IMR-90 (cell line): ENCODE measurements at regions not wholly inside any gene's neighbourhood (a gene's known extent, or its start where the extent isn't known, plus 50 kb on each side); places are given as distances from the start of the nearest gene placed in this dataset.

Experiments used
- ATAC-seq: fragments of 200-7000 bp; cut with Tn5 transposase; 2 replicates; pipeline ENCODE4 v1.9.1; 2020; ENCODE audit warnings: low read depth, mild to moderate bottlenecking, moderate library complexity
- BruUV-seq: library from RNA; stranded (reverse); fragments of 400-500 nt; replicated peaks from 2 replicates; lab custom pipeline; 2021; lab: Mats Ljungman, UMichigan
- CTCF ChIA-PET: fragments of 300-600 bp; formaldehyde crosslinking; extraction: SDS; loops from one replicate; lab custom pipeline; 2021; ENCODE audit warnings: antibody characterized with exemption; lab: Yijun Ruan, JAX
- POLR2A ChIA-PET: fragments of 300-600 bp; sonication (Branson Sonifier 250); formaldehyde crosslinking; loops from one replicate; lab custom pipeline; 2022; ENCODE audit warnings: antibody characterized with exemption; ENCODE audit not compliant: unreplicated experiment; lab: Charles Lee
- DNase-seq: peaks from one replicate; pipeline ENCODE4 v3.0.0; 2013
- H2AFZ ChIP-seq: replicated peaks from 2 replicates; pipeline ENCODE3; 2013; ENCODE audit warnings: low read length, mild to moderate bottlenecking; ENCODE audit not compliant: poor library complexity
- H2AK5ac ChIP-seq: 2 replicates; pipeline ENCODE4 v1.6.1; 2013; ENCODE audit warnings: low read depth, low read length, inconsistent platforms
- H2AK9ac ChIP-seq: replicated peaks from 2 replicates; pipeline ENCODE3; 2013; ENCODE audit warnings: mild to moderate bottlenecking, low read depth, low read length, moderate library complexity; ENCODE audit not compliant: poor library complexity
- H2BK120ac ChIP-seq: 2 replicates; pipeline ENCODE4 v1.6.1; 2013; ENCODE audit warnings: low read depth, low read length, inconsistent platforms
- H2BK15ac ChIP-seq: 3 replicates; pipeline ENCODE4 v1.6.1; 2013; ENCODE audit warnings: low read depth, low read length, inconsistent platforms
- H2BK20ac ChIP-seq: 2 replicates; pipeline ENCODE4 v1.6.1; 2013; ENCODE audit warnings: low read depth, mild to moderate bottlenecking, inconsistent platforms, low read length, moderate library complexity
- H2BK5ac ChIP-seq: 2 replicates; pipeline ENCODE4 v1.6.1; 2013; ENCODE audit warnings: mild to moderate bottlenecking, low read depth, low read length, inconsistent platforms; ENCODE audit not compliant: poor library complexity, severe bottlenecking
- H3K14ac ChIP-seq: replicated peaks from 2 replicates; pipeline ENCODE4 v1.6.1; 2013; ENCODE audit warnings: low read depth, low read length, inconsistent platforms
- H3K18ac ChIP-seq: 2 replicates; pipeline ENCODE4 v1.6.1; 2013; ENCODE audit warnings: low read depth, low read length, control low read depth
- H3K23ac ChIP-seq: 2 replicates; pipeline ENCODE4 v1.6.1; 2013; ENCODE audit warnings: low read depth, low read length, inconsistent platforms
- H3K27ac ChIP-seq: 2 replicates; pipeline ENCODE4 v1.5.1; 2013; ENCODE audit warnings: mild to moderate bottlenecking, control low read depth, low read length; ENCODE audit not compliant: insufficient read depth
- H3K27me3 ChIP-seq: 2 replicates; pipeline ENCODE4 v1.6.1; 2013; ENCODE audit warnings: low read length; ENCODE audit not compliant: control insufficient read depth, insufficient read depth
- H3K36me3 ChIP-seq: 2 replicates; pipeline ENCODE4 v1.6.1; 2013; ENCODE audit warnings: low read length, mixed read lengths; ENCODE audit not compliant: control insufficient read depth, insufficient read depth
- H3K4ac ChIP-seq: 2 replicates; pipeline ENCODE4 v1.6.1; 2013; ENCODE audit warnings: low read depth, low read length, inconsistent platforms
- H3K4me1 ChIP-seq: 2 replicates; pipeline ENCODE4 v1.6.1; 2013; ENCODE audit warnings: low read length, mixed read lengths; ENCODE audit not compliant: control insufficient read depth, insufficient read depth
- H3K4me2 ChIP-seq: 2 replicates; pipeline ENCODE4 v1.6.1; 2013; ENCODE audit warnings: low read depth, mild to moderate bottlenecking, control low read depth, low read length, moderate library complexity
- H3K4me3 ChIP-seq: 2 replicates; pipeline ENCODE4 v1.5.1; 2013; ENCODE audit warnings: low read depth, mild to moderate bottlenecking, control low read depth, low read length, moderate library complexity; ENCODE audit not compliant: insufficient read depth
- H3K56ac ChIP-seq: 2 replicates; pipeline ENCODE4 v1.6.1; 2013; ENCODE audit warnings: low read length, inconsistent platforms; ENCODE audit not compliant: insufficient read depth; ENCODE audit errors: extremely low read depth
- H3K79me1 ChIP-seq, 2 experiments: 2 replicates each; pipeline ENCODE4 v1.6.1; 2013; ENCODE audit warnings: low read length in 2 of 2, inconsistent platforms in 1 of 2, low read depth in 1 of 2
- H3K9ac ChIP-seq: 2 replicates; pipeline ENCODE4 v1.6.1; 2013; ENCODE audit warnings: low read depth, low read length, control low read depth
- H3K9me1 ChIP-seq: 2 replicates; pipeline ENCODE4 v1.6.1; 2013; ENCODE audit warnings: low read length, inconsistent platforms; ENCODE audit not compliant: insufficient read depth
- H3K9me3 ChIP-seq: 2 replicates; pipeline ENCODE4 v1.6.1; 2013; ENCODE audit warnings: low read length; ENCODE audit not compliant: control insufficient read depth, insufficient read depth
- H4K20me1 ChIP-seq: 2 replicates; pipeline ENCODE4 v1.6.1; 2013; ENCODE audit warnings: low read length, inconsistent platforms; ENCODE audit not compliant: insufficient read depth
- H4K5ac ChIP-seq: 2 replicates; pipeline ENCODE4 v1.6.1; 2013; ENCODE audit warnings: mild to moderate bottlenecking, low read depth, low read length, control low read depth
- H4K8ac ChIP-seq, 2 experiments: 2 replicates each; pipeline ENCODE4 v1.6.1; 2013; ENCODE audit warnings: low read depth in 2 of 2, low read length in 2 of 2, control low read depth in 1 of 2, inconsistent platforms in 1 of 2
- H4K91ac ChIP-seq: 2 replicates; pipeline ENCODE4 v1.6.1; 2013; ENCODE audit warnings: low read depth, low read length, inconsistent platforms; ENCODE audit not compliant: insufficient read depth
- ELK1 ChIP-seq: fragments of 150-350 bp; IDR thresholded peaks from 2 replicates; pipeline ENCODE4 v1.6.1; 2016; ENCODE audit warnings: low read depth, mild to moderate bottlenecking, low read length, moderate library complexity, borderline replicate concordance
- MAFK ChIP-seq: IDR thresholded peaks from 2 replicates; pipeline ENCODE4 v1.6.1; 2012; ENCODE audit warnings: low read depth, low read length, improper control_type of control experiment
- MAZ ChIP-seq: IDR thresholded peaks from 2 replicates; pipeline ENCODE4 v1.6.1; 2012; ENCODE audit warnings: low read depth, mild to moderate bottlenecking, low read length, improper control_type of control experiment, moderate library complexity, borderline replicate concordance
- NFE2L2 ChIP-seq: fragments of 150-350 bp; IDR thresholded peaks from 2 replicates; pipeline ENCODE4 v1.6.1; 2016; ENCODE audit warnings: low read depth, mild to moderate bottlenecking, low read length
- USF2 ChIP-seq: fragments of 150-350 bp; IDR thresholded peaks from 2 replicates; pipeline ENCODE4 v1.6.1; 2017; ENCODE audit warnings: mild to moderate bottlenecking, antibody characterized with exemption, low read length, low read depth
- WGBS, 2 experiments: methylation state at CpG; one replicate each; pipeline versions ENCODE4 v1.1.5 to v1.1.7; 2013; ENCODE audit warnings: missing lambda C conversion rate in 2 of 2; ENCODE audit not compliant: insufficient read length in 1 of 2; ENCODE audit errors: extremely low coverage in 2 of 2; 5-methylcytosine and 5-hydroxymethylcytosine counted together
- dilution Hi-C: fragments of 300-500 bp; cut with HindIII; formaldehyde crosslinking; loops from one replicate; pipeline ENCODE4 v1.14.3; 2018; ENCODE audit warnings: low sequenced_read_pairs; ENCODE audit not compliant: unreplicated experiment
- in situ Hi-C: fragments of 300-500 bp; cut with MboI; formaldehyde crosslinking; loops from 3 replicates; pipeline ENCODE4 v1.14.3; 2019; ENCODE audit warnings: low sequenced_read_pairs, inconsistent platforms, mixed read lengths
- intact Hi-C: fragments of 100-400 bp; cut with micrococcal nuclease; formaldehyde crosslinking; loops from 2 replicates; pipeline ENCODE4 v1.10.0; 2022

DNA sequence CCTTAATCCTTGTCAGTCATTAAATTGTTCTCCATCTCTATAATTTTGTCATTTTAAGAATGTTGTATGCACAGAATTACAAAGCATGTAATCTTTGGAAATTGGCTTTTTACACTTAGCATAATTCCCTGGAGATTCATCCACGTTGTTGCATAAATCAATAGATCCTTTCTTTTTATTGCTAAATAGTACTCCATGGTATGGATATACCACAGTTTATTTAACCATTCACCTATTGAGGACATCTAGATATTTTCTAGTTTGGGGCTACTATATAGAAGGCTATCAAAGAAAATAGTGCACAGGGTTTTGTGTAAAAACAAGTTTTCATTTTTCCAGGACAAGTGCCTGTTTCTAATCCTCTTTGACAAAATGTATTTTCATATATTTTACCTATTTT lies 523.6 kb upstream of the KLF12 start:
- POLR2A ChIA-PET = no interaction called here
- WGBS, 2 experiments = no CpG with 5 or more reads among the region's 1 CpG

More for the DNA sequence above, 523.6 kb upstream of the KLF12 start:
- no peaks in the 10 kb centered on the region for H3K4me1 ChIP-seq
- DNase-seq (no peak), ATAC-seq (no peak)
- dilution Hi-C loops (no loop called here), intact Hi-C loops (no loop called here), in situ Hi-C loops (no loop called here)
- no peak overlapping the region for H2BK15ac ChIP-seq
- H4K8ac ChIP-seq = no peak overlapping the region
- H3K9me1 ChIP-seq = no peaks in the 10 kb centered on the region
- H4K91ac ChIP-seq = no peak overlapping the region
- no peak overlapping the region for H2BK20ac ChIP-seq
- no peaks in the 10 kb centered on the region for H3K79me1 ChIP-seq
- no peaks in the 10 kb centered on the region for H3K9me3 ChIP-seq
- H4K20me1 ChIP-seq = no peaks in the 10 kb centered on the region
- H3K4ac ChIP-seq = no peak overlapping the region
- H2BK5ac ChIP-seq = no peak overlapping the region
- no peak overlapping the region for H3K14ac ChIP-seq
- H3K4me3 ChIP-seq = no peak overlapping the region
- H3K27me3 ChIP-seq = no peaks in the 10 kb centered on the region
- H3K27ac ChIP-seq = no peak overlapping the region
- no peak for TF ChIP-seq MAZ
- TF ChIP-seq NFE2L2 = no peak
- no peak for TF ChIP-seq USF2
- TF ChIP-seq MAFK = no peak
- no peak for TF ChIP-seq ELK1
- no peak overlapping the region for H2AFZ ChIP-seq
- no peak overlapping the region for H3K23ac ChIP-seq
- H4K5ac ChIP-seq = no peak overlapping the region
- H3K9ac ChIP-seq = no peak overlapping the region
- H3K18ac ChIP-seq = no peak overlapping the region
- H3K36me3 ChIP-seq = no peaks in the 10 kb centered on the region
- CTCF ChIA-PET = no interaction called here
- H3K56ac ChIP-seq = no peak overlapping the region
- H2AK5ac ChIP-seq = no peak overlapping the region
- no peak overlapping the region for H2BK120ac ChIP-seq
- BruUV-seq = no TSS peak
- no peak overlapping the region for H2AK9ac ChIP-seq
- no peak overlapping the region for H3K4me2 ChIP-seq
